Inferior parietal cortex (tissue), 1 donor: ENCODE measurements at regions not wholly inside any gene's neighbourhood (a gene's known extent, or its start where the extent isn't known, plus 50 kb on each side); places are given as distances from the start of the nearest gene placed in this dataset.

ENCODE experiments used
- DNase-seq: peaks from one replicate; pipeline ENCODE4 v3.0.0-alpha.2; 2016; ENCODE audit errors: extremely low spot score

DNA sequence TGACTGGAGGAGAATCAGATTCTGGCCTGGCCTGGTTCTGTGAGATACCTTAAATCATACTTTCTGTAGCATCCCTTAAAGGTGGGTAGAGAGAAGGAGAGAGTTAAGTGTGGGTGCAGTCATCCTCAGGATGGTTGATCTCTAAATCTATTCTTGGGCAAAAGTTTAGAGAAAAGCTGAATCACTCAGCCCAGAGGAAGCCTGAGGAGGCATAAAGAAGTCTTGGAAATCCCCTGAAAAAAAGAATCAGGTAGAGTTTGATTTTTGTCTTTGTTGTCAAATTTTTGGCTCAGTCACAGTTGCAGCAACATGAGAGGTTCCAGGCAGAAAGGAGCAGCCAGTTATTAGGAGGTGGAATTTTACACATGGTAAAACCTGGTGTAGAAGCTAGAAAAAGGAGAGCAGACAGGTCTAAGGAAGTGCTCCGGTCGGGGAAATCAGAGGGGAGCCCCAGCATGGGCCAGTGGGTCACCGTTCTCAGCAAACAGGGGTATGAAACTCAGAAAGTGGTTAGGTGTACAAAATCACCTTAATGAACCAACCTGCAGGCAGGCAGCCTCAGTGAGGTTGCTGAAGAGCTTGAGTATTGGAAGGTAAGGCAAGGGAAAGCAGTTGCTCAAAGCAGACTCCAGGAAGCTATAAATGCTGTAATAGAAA is 116.2 kb upstream of the CNTLN start:
- DNase-seq: no peak

DNA sequence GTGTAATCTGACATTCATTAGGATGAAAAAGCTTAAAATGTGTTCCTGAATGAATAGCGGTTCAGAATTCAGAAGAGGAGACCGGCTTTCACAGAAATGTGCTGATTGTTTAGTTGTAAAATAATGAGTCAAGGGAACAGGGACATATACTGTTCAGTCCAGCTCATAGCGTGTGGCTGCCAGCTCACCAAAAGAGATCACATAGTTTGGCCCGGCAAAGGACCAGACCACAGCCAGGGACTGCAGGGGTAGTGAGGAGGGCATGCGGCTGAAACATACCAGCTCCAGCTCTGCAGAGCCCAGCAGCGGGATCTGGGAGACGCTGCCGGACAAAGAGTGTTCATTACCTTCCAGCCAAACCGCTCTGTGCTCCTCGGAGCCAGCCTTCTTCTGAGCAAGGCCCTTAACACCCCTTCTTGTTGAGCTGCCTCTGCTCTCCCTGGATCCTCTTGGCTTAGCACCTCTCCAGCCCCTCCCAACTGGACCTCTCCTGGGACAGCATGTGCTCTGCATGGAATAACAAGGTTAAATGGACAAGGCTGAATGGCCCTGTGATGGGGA is 116.8 kb upstream of the CNTLN start:
- DNase-seq: no peak

DNA sequence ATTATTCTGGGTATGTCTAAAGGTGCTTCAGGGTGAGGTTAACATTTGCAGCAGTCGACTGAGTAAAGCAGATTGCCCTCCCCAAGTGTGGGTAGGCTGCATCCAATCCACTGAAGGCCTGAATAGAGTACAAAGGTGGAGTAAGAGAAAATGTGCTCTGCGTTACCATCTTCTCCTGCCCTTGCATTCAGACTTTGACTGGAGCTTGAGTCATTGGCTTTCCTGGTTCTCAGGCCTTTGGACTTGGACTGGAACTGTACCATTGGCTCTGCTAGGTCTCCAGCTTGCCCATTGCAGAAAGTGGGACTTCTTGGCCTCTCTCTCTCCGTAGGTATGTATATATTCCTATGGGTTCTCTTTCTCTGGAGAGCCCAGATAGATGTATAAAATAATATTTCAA is 120.9 kb upstream of the CNTLN start:
- no peak for DNase-seq

DNA sequence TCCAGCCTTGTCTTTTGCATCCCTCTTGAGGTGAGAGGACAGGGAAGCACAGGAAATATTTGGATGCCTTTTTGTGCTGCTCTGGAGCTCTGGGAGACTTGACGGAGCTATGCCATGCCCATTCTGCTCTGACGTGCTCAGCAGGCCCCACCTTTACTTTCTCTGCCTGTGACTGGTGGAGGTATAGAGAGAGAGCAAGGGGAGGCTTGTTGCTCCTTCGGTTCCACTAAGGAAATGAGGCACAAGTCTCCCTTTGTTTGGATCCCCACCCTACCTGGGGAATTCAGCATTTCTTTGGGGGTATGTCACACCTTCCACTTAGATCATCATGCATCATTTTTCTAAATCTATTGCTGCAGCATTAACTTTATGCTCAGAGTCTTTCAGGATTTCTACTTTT is 121.8 kb upstream of the CNTLN start:
- no peak for DNase-seq

- no peak for DNase-seq
These were observed 123.0 kb upstream of the CNTLN start for GRCh38 chr9:17011880-17012279.

- DNase-seq: no peak
These were observed 125.8 kb upstream of the CNTLN start for GRCh38 chr9:17009071-17009470.

- DNase-seq: no peak
These were observed 129.6 kb upstream of the CNTLN start for GRCh38 chr9:17005056-17005823.

- no peak for DNase-seq
These were observed 130.3 kb upstream of the CNTLN start for GRCh38 chr9:17004500-17004899.

DNA sequence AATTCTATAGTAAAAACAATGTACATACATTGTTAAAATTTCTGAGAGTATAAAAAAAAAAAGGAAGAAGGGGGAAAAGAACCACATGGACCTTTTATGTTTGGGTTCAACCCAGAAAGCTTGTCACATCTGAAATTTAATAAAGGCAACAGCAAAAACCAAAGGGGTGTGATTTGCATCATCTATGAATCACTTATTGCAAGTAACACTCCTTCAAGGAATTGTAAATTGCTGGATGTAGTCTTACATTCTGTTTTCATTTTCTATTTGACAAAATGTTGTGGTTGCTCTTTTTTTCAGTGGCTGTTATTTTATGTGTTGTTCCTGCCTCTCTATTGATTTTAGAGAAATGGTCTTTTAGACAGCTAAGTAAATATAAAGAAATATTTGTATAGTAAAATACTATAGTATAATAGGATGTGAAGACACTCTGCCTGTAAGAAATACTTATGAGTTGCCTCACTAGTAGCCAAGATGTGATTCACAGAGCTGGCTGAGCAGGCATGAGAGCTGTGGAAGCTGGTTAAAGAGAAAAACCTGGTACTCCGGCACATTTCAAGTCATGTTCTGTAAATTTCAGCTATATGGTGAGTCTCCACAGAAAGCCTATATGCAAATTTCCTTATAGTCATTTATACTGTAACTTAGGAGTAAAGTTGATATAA is 131.1 kb upstream of the CNTLN start:
- no peak for DNase-seq

DNA sequence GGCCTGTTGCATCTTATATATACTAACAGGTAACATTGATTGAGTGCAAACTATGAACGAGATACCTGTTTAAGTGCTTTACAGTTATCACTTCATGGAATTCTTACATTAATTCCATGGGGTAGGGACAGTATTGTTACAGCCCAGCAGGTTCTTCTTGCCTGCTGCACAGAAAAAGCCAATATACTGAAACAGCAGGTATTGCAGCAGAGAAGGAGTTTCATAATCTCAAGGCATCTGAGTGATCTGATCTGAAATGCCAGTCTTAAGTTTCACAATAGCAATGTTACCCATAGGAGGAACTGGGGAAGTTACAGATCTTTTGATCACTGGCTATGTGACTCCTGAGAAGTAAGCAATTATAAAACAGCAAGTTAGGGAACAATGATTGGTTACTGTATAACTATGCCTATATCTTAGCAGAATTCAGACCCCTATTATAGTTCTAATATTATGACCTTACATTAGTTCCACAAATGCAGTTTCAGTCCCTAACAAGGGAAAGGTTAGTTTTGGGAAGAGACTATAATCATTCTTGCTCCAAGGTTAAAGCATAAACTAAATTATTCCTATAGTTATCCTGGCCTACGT is 126.5 kb upstream of the BNC2 start:
- no peak for DNase-seq

DNA sequence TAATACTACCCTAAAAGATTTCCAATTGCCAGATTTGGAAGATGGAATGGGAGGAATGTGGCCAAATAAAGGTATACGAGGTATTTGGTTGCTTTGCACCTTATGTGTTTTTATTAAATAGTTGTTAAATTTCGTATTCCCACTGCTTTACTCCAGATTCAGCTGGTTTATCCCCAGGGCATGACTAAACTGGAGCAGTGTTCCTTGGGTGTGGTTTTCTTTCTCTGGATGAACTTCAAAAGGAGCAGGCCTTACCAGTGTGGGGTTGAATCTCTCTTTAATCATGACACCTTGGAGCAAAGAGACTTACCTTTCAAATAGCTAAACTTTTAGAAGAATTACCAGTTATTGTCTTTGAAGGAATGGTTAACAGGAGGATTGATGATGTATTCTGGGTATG is 121.7 kb upstream of the BNC2 start:
- DNase-seq: no peak

DNA sequence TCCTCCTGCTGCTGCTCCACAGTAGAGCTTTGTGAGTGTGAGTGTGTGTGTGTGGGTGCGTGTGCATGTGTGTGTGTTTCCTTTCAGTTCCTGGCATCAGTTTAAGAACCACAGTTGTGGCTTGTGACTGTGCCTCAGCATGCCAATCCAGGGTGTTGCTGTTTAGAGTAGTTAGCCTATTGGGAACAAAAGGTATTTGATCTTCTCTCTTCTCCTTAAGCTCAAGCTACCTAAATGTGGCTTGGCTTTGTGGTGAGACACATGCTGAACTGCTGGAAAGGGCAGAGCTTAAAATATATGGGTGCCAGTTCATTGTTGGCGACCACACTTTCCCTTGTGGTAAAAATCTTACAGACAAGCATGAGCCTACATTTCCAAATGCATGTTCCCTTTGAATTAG is 116.6 kb upstream of the BNC2 start:
- DNase-seq: no peak

DNA sequence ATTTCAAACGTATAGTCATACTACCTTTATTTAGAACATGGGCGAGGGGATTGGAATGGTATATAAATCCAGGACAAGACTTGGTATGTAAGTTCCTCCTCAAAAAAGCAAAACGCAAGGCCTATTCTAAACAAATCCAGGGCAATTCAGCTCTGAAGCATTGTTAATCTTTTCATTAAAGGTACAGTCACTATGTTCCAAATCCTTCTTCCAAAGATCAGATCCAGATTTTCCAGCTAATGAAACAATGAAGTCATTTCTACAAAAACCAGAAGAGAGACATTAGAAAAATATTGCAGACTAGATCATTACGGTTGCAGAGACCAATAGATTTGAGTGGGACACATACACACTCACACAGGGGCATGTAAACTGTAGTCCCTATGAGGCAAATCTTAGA is 116.1 kb upstream of the BNC2 start:
- DNase-seq: no peak

- DNase-seq: no peak
These were observed 115.3 kb upstream of the BNC2 start for GRCh38 chr9:16985559-16986348.

DNA sequence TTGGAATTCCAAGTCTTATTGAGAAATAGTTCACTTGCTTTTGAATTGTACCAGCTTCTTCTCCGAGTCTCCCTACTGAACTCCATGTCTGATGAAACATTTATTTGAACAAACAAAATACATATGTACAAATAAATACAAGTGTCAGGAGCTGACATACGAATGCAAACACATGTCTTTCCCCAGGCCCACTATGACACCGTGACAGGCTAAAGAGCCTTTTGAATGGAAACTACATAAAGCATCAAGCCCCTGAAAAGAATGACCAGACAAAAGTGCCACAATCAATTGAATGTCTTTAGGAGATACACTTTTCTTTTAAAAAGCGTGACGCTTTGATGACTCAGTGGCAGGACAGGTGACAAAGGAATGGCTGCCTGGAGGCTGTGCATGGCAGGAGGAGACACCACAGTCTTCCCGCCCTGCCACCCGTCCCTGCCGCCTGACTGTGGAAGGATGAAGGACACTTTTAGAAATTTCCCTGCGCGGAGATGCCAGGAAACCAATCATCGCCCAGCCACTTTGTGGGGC is 112.4 kb upstream of the BNC2 start:
- DNase-seq: no peak

DNA sequence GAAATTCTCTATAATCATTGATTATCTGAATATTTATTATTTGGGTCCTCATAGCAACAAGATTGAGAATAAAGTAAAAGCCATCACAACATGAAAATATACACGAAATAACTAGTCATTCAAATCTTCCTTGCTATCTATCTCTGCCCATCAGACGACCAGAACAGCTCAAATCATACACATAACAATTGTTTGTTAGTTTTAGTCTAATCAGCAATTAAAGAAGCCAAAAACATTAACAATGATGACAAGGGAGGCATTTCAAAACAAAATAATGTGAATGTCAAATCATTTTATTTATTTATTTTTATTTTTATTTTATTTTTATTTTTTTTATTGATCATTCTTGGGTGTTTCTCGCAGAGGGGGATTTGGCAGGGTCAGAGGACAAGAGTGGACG is 106.0 kb upstream of the BNC2 start:
- no peak for DNase-seq

GRCh38 chr9:16974436-16974835 is 104.0 kb upstream of the BNC2 start:
- no peak for DNase-seq

DNA sequence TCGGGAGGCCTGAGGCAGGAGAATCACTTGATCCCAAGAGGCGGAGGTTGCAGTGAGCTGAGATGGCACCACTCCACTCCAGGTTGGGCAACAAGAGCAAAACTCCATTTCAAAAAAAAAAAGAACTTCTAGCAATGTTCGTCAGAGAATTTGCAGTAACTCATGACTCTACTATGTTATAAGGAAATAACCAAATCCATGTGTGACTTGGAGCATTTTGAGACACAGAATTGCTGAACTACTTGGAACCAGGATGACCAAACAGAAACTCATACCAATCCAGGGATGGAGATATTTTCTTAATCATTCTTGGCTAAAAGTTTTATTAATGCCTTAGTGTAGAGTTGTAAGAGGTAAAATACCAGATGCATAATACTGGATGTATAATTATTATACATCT is 99.9 kb upstream of the BNC2 start:
- no peak for DNase-seq

DNA sequence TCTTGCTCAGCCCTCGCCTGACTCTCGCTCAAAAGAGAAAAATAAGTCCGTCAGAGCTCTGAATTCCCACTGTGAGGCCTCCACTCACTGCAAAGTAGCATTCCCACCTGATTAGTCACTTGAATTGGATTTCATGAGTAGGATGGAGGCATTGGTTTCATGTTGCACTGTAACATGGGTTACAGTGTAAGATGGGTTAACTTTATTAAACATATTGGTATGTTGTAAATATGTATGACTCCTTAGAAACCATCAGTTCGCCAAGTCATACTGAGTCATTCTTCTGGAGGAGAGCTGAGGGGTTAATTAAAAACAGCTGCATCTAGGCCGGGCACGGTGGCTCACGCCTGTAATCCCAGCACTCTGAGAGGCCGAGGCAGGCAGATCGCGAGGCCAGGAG is 93.8 kb upstream of the BNC2 start:
- DNase-seq: no peak

GRCh38 chr9:16960084-16960483 is 89.6 kb upstream of the BNC2 start:
- DNase-seq: no peak

DNA sequence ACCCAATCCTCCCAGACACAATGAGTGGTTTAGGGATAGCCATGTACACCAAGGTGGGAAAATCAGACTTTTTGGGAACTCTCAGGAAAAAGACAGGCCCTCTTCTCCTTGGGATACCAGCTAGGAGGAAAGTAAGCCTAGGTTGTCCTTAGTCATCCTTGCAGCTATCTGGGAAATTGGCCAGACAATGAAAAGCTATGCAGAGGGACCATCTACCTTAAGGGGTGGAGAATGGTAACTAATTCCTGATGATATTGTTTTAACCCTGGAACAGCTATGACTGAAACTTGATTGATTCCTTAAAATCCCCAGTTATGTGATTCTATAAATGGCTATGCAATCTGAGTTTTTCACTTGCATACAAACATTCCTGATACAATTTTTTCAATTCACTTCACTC is 88.9 kb upstream of the BNC2 start:
- no peak for DNase-seq
